ENCODE measurements at regions not wholly inside any gene's neighbourhood (a gene's known extent, or its start where the extent isn't known, plus 50 kb on each side); places are given as distances from the start of the nearest gene placed in this dataset.

DNA sequence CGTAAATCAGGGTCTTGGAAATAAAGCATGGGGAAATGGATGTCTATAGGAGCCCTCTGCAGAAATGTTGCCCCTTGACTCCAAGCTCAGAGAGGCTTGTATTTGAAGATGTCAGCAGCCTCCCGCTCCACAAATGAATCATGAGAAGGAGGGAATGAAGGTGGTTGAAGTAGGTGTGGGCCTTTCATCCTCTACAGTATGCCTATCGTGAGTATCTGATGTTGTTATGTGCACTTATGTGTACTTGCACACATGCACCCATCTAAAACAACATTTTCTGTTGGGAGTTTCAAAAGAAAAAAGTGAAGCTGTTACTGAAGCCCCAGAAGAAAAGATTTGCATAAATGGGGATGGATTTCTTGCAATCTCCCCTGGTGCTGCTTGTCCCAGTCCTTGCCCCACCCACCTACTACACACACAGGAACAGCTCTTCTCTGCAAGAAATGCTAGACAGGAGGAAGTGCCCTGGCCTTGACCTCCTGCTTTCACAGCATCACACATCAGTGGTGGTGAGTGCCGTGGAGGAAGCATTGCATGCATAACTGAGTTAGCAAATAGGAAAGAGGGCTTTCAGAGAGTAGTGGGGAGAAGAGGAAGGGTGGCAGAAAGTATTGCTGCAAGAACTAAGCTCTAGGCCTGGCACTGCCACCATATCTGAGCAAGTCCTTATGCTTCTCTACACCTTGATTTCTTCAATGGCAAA lies 156.1 kb downstream of the SNX18 start:
- Mint-ChIP-seq H3K9me3 (ENCODE audit: low read depth, unreplicated experiment) (peaks cover 4% of the 10 kb centered on the region), H3K4me1 (ENCODE audit: low read depth, unreplicated experiment) (peaks cover 13% of the 10 kb centered on the region), H3K27me3 (ENCODE audit: unreplicated experiment) (no peaks in the 10 kb centered on the region), H3K4me3 (ENCODE audit: low read depth, unreplicated experiment) (no peak overlapping the region), H3K36me3 (ENCODE audit: insufficient read depth, unreplicated experiment) (no peaks in the 10 kb centered on the region), H3K27ac (ENCODE audit: unreplicated experiment) (no peak overlapping the region)
- intact Hi-C loops (cut with micrococcal nuclease; ENCODE audit: unreplicated experiment): no loop called here
- BruUV-seq (replicated peaks): no TSS peak
- CTCF ChIA-PET: interaction anchor here (1.1 kb wide), 1 partner anchor 8 kb away, joined by 3 read pairs; no protein-coding TSS in a partner anchor
- TF ChIP-seq, protein P1, sequence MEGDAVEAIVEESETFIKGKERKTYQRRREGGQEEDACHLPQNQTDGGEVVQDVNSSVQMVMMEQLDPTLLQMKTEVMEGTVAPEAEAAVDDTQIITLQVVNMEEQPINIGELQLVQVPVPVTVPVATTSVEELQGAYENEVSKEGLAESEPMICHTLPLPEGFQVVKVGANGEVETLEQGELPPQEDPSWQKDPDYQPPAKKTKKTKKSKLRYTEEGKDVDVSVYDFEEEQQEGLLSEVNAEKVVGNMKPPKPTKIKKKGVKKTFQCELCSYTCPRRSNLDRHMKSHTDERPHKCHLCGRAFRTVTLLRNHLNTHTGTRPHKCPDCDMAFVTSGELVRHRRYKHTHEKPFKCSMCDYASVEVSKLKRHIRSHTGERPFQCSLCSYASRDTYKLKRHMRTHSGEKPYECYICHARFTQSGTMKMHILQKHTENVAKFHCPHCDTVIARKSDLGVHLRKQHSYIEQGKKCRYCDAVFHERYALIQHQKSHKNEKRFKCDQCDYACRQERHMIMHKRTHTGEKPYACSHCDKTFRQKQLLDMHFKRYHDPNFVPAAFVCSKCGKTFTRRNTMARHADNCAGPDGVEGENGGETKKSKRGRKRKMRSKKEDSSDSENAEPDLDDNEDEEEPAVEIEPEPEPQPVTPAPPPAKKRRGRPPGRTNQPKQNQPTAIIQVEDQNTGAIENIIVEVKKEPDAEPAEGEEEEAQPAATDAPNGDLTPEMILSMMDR (IDR thresholded peaks at IDR 0.05; ENCODE audit: unreplicated experiment): no peak
- DNase-seq: peak; percentile 41

DNA sequence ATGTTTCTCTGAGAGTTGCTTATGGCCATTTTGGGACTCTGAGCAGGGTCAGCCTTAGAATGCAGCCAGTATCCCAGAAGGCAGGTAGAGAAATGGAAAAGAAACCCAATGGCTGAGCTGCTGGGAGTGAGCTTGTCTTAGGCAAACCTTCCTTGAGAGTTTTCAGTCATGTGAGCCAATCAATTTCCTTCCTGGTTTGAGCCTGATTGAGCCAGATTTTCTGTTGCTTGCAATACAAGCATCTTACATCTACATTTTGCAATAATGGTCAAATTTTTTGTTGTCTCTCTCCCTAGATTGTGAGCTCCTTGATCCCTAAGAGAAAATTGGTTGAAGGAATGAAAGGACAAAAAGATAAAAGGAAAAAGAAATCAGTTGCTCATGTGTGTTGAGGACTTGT lies 155.3 kb downstream of the SNX18 start:
- CTCF ChIA-PET: interaction anchor here (0.6 to 1.1 kb wide), 3 partner anchors 9 to 1353 kb away, joined by 3 read pairs; no protein-coding TSS in a partner anchor
- TF ChIP-seq, protein P1 (IDR thresholded peaks at IDR 0.05; ENCODE audit: unreplicated experiment): no peak
- Mint-ChIP-seq H3K36me3 (ENCODE audit: insufficient read depth, unreplicated experiment) (no peaks in the 10 kb centered on the region), H3K4me3 (ENCODE audit: low read depth, unreplicated experiment) (no peak overlapping the region), H3K4me1 (ENCODE audit: low read depth, unreplicated experiment) (peaks cover 13% of the 10 kb centered on the region), H3K9me3 (ENCODE audit: low read depth, unreplicated experiment) (peaks cover 4% of the 10 kb centered on the region), H3K27ac (ENCODE audit: unreplicated experiment) (no peak overlapping the region), H3K27me3 (ENCODE audit: unreplicated experiment) (no peaks in the 10 kb centered on the region)
- intact Hi-C loops (cut with micrococcal nuclease; ENCODE audit: unreplicated experiment): no loop called here
- no TSS peak for BruUV-seq (replicated peaks)
- DNase-seq: no peak

DNA sequence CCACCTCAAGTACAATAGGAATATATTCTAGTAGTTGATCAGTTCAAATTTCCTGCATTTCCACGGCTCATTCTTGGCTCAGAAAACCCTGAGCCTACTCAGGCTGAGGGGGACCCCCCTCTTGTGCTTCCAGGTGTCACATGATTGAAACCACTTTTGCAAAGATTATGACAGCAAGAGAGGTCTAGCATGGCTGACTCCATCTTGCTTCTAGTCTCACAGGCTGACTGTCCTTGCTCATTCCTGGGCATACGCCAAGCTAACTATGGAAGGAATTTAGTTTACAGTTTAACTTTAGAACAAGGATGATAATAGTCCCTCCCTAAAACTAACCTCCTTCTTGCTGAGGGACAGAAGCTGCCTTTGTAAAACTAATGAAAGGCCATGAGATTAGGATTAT lies 154.1 kb downstream of the SNX18 start:
- no TSS peak for BruUV-seq (replicated peaks)
- no peaks in the 10 kb centered on the region for H3K27me3 Mint-ChIP-seq (ENCODE audit: unreplicated experiment)
- no peak for DNase-seq
- peaks cover 13% of the 10 kb centered on the region for H3K4me1 Mint-ChIP-seq (ENCODE audit: low read depth, unreplicated experiment)
- peaks cover 4% of the 10 kb centered on the region for H3K9me3 Mint-ChIP-seq (ENCODE audit: low read depth, unreplicated experiment)
- no peaks in the 10 kb centered on the region for H3K36me3 Mint-ChIP-seq (ENCODE audit: insufficient read depth, unreplicated experiment)
- TF ChIP-seq, protein P1 (IDR thresholded peaks at IDR 0.05; ENCODE audit: unreplicated experiment): no peak
- no peak overlapping the region for H3K4me3 Mint-ChIP-seq (ENCODE audit: low read depth, unreplicated experiment)
- no peak overlapping the region for H3K27ac Mint-ChIP-seq (ENCODE audit: unreplicated experiment)
- intact Hi-C loops (cut with micrococcal nuclease; ENCODE audit: unreplicated experiment): no loop called here
- CTCF ChIA-PET: no interaction called here

DNA sequence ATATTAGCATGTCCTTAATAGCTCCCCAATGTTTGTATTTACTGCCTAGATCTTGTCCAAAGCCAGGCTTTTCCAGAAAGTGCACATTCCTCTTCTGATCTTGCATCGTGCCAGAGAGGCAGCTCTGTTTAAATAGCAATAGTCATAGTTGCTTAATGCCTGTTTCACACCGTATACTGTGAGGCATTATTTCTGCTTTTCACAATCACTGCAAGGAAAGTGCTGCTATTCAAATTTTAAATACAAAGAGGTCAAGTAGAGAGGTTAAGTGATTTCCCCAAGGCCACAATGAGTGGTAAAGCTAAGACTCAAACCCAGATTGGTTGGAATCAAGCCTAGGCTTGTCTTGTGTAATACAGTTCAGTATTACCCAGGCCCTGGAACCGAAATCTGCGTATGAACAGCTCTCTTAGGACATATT lies 153.6 kb downstream of the SNX18 start:
- Mint-ChIP-seq H3K4me3 (ENCODE audit: low read depth, unreplicated experiment) (no peak overlapping the region), H3K27me3 (ENCODE audit: unreplicated experiment) (no peaks in the 10 kb centered on the region), H3K9me3 (ENCODE audit: low read depth, unreplicated experiment) (peaks cover 4% of the 10 kb centered on the region), H3K36me3 (ENCODE audit: insufficient read depth, unreplicated experiment) (no peaks in the 10 kb centered on the region), H3K4me1 (ENCODE audit: low read depth, unreplicated experiment) (peaks cover 13% of the 10 kb centered on the region), H3K27ac (ENCODE audit: unreplicated experiment) (no peak overlapping the region)
- TF ChIP-seq, protein P1 (IDR thresholded peaks at IDR 0.05; ENCODE audit: unreplicated experiment): no peak
- DNase-seq: no peak
- BruUV-seq (replicated peaks): no TSS peak
- intact Hi-C loops (cut with micrococcal nuclease; ENCODE audit: unreplicated experiment): no loop called here
- CTCF ChIA-PET: no interaction called here
